Fibroblast of lung (primary cell): ENCODE measurements at regions not wholly inside any gene's neighbourhood (a gene's known extent, or its start where the extent isn't known, plus 50 kb on each side); places are given as distances from the start of the nearest gene placed in this dataset.
"Not testable (repeated sequence)": the region's sequence is repeated elsewhere in the genome, so short reads cannot be mapped to it uniquely, and the experiment has no call there.

Experiments used
- DNase-seq, 2 donors: peaks; one replicate each; pipeline versions ENCODE4 v3.0.0 to v3.0.0-alpha.2; 2010; ENCODE audit warnings: low read depth in 2 of 2
- H2AFZ ChIP-seq: 2 replicates; pipeline ENCODE4 v1.5.1; 2012; ENCODE audit warnings: low read length, control low read depth, inconsistent platforms
- H3K27ac ChIP-seq: 2 replicates; pipeline ENCODE4 v1.5.1; 2011; ENCODE audit warnings: low read length, control low read depth; ENCODE audit not compliant: insufficient read depth
- H3K27me3 ChIP-seq: 2 replicates; pipeline ENCODE4 v1.5.1; 2011; ENCODE audit warnings: mild to moderate bottlenecking, low read length; ENCODE audit not compliant: control insufficient read depth, insufficient read depth
- H3K36me3 ChIP-seq: 2 replicates; pipeline ENCODE4 v1.5.1; 2011; ENCODE audit warnings: low read length; ENCODE audit not compliant: control insufficient read depth, insufficient read depth
- H3K4me1 ChIP-seq: 2 replicates; pipeline ENCODE4 v1.5.1; 2011; ENCODE audit warnings: low read length; ENCODE audit not compliant: control insufficient read depth, insufficient read depth; ENCODE audit errors: extremely low read depth
- H3K4me2 ChIP-seq: 2 replicates; pipeline ENCODE4 v1.5.1; 2011; ENCODE audit warnings: low read length, control low read depth; ENCODE audit not compliant: insufficient read depth; ENCODE audit errors: extremely low read depth
- H3K4me3 ChIP-seq, 4 experiments: fragments of 200-600 bp in 1 of 4; sonication (generic) in 1 of 4; replicated peaks in 1 of 4; 2 replicates each; pipeline ENCODE4 v1.5.1; 2011 to 2016; ENCODE audit warnings: low read length in 4 of 4, low read depth in 3 of 4, mild to moderate bottlenecking in 3 of 4, control low read depth in 2 of 4, inconsistent platforms in 1 of 4, mixed read lengths in 1 of 4; ENCODE audit not compliant: insufficient read depth in 1 of 4; ENCODE audit errors: control extremely low read depth in 1 of 4
- H3K79me2 ChIP-seq: 2 replicates; pipeline ENCODE4 v1.5.1; 2012; ENCODE audit warnings: mild to moderate bottlenecking, low read length, inconsistent platforms; ENCODE audit not compliant: control insufficient read depth, insufficient read depth
- H3K9ac ChIP-seq: 2 replicates; pipeline ENCODE4 v1.5.1; 2011; ENCODE audit warnings: mild to moderate bottlenecking, low read length, control low read depth; ENCODE audit not compliant: insufficient read depth
- H3K9me3 ChIP-seq: 2 replicates; pipeline ENCODE4 v1.5.1; 2012; ENCODE audit warnings: low read depth, low read length; ENCODE audit not compliant: control insufficient read depth, insufficient read depth
- H4K20me1 ChIP-seq: 2 replicates; pipeline ENCODE4 v1.5.1; 2011; ENCODE audit warnings: low read length; ENCODE audit not compliant: control insufficient read depth, insufficient read depth; ENCODE audit errors: extremely low read depth

- H3K4me2 ChIP-seq, H3K9me3 ChIP-seq, H3K36me3 ChIP-seq, H3K27ac ChIP-seq, H3K4me3 ChIP-seq, H3K4me1 ChIP-seq, DNase-seq, H4K20me1 ChIP-seq, H3K9ac ChIP-seq, H3K27me3 ChIP-seq, H2AFZ ChIP-seq: not testable (repeated sequence)
- H3K79me2 ChIP-seq, result peaks cover 21% of the 10 kb centered on the region
Measured at GRCh38 chr2:87511195-87511778, 236.6 kb upstream of the PLGLB2 start.

GRCh38 chr2:87512864-87513530 is 234.9 kb upstream of the PLGLB2 start:
- H3K79me2 ChIP-seq, result peaks cover 27% of the 10 kb centered on the region
- not testable (repeated sequence) for H3K4me2 ChIP-seq

GRCh38 chr2:87514034-87514433 is 233.9 kb upstream of the PLGLB2 start:
- H3K27me3 ChIP-seq, result not testable (repeated sequence)

More at GRCh38 chr2:87512864-87513530, 234.9 kb upstream of the PLGLB2 start:
- H2AFZ ChIP-seq, DNase-seq, H3K36me3 ChIP-seq, H3K27me3 ChIP-seq, H3K9me3 ChIP-seq, H3K27ac ChIP-seq, H4K20me1 ChIP-seq, H3K4me1 ChIP-seq, H3K4me3 ChIP-seq, H3K9ac ChIP-seq: not testable (repeated sequence)

GRCh38 chr2:87514515-87514914 is 233.4 kb upstream of the PLGLB2 start:
- H3K9me3 ChIP-seq, H3K27me3 ChIP-seq, H3K27ac ChIP-seq, H3K4me3 ChIP-seq, H3K36me3 ChIP-seq, H3K4me1 ChIP-seq, H3K4me2 ChIP-seq, H3K9ac ChIP-seq, H4K20me1 ChIP-seq, DNase-seq, H2AFZ ChIP-seq: not testable (repeated sequence)
- peaks cover 24% of the 10 kb centered on the region for H3K79me2 ChIP-seq

More at GRCh38 chr2:87514034-87514433, 233.9 kb upstream of the PLGLB2 start:
- not testable (repeated sequence) for DNase-seq, H3K4me2 ChIP-seq, H3K9me3 ChIP-seq, H2AFZ ChIP-seq, H3K36me3 ChIP-seq, H4K20me1 ChIP-seq, H3K27ac ChIP-seq, H3K4me1 ChIP-seq, H3K4me3 ChIP-seq, H3K9ac ChIP-seq
- peaks cover 27% of the 10 kb centered on the region for H3K79me2 ChIP-seq

- not testable (repeated sequence) for H3K27ac ChIP-seq, H3K4me2 ChIP-seq, DNase-seq, H3K36me3 ChIP-seq, H3K4me1 ChIP-seq, H3K27me3 ChIP-seq, H3K9me3 ChIP-seq, H3K4me3 ChIP-seq, H2AFZ ChIP-seq, H3K9ac ChIP-seq, H4K20me1 ChIP-seq
- H3K79me2 ChIP-seq, result peaks cover 25% of the 10 kb centered on the region
Measured at GRCh38 chr2:87515226-87515625, 232.7 kb upstream of the PLGLB2 start.

- H3K27me3 ChIP-seq, DNase-seq, H3K4me3 ChIP-seq, H3K36me3 ChIP-seq, H4K20me1 ChIP-seq, H3K27ac ChIP-seq, H3K4me1 ChIP-seq, H3K9ac ChIP-seq, H3K4me2 ChIP-seq, H3K9me3 ChIP-seq, H2AFZ ChIP-seq: not testable (repeated sequence)
- H3K79me2 ChIP-seq, result peaks cover 24% of the 10 kb centered on the region
Measured at GRCh38 chr2:87515875-87516274, 232.0 kb upstream of the PLGLB2 start.
